ENCODE measurements at regions not wholly inside any gene's neighbourhood (a gene's known extent, or its start where the extent isn't known, plus 50 kb on each side); places are given as distances from the start of the nearest gene placed in this dataset.

DNA sequence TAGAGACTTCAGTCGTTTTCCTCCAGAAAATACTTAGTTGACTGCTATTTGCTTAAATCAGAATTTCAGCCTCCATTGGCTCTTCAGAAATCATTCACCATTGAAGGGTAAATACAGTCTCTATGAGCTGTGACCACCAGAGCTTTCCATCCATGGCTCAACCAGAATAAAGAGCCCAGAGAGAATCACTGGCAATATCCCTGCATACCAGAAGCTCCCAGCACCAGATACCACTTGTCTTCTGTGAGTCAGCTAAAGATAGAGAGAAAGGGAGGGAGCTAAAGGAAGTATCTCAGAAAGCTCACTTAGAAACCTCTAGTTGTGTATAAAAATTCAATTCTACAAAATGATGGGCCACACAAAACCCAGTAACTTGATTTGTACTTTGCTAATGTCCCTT is 115.2 kb upstream of the TMCO5A start:
- TF ChIP-seq, protein P1, sequence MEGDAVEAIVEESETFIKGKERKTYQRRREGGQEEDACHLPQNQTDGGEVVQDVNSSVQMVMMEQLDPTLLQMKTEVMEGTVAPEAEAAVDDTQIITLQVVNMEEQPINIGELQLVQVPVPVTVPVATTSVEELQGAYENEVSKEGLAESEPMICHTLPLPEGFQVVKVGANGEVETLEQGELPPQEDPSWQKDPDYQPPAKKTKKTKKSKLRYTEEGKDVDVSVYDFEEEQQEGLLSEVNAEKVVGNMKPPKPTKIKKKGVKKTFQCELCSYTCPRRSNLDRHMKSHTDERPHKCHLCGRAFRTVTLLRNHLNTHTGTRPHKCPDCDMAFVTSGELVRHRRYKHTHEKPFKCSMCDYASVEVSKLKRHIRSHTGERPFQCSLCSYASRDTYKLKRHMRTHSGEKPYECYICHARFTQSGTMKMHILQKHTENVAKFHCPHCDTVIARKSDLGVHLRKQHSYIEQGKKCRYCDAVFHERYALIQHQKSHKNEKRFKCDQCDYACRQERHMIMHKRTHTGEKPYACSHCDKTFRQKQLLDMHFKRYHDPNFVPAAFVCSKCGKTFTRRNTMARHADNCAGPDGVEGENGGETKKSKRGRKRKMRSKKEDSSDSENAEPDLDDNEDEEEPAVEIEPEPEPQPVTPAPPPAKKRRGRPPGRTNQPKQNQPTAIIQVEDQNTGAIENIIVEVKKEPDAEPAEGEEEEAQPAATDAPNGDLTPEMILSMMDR (IDR thresholded peaks at IDR 0.05; ENCODE audit: low read depth, low read length): no peak
- no peak for DNase-seq (ENCODE audit: extremely low read depth, low read depth)

DNA sequence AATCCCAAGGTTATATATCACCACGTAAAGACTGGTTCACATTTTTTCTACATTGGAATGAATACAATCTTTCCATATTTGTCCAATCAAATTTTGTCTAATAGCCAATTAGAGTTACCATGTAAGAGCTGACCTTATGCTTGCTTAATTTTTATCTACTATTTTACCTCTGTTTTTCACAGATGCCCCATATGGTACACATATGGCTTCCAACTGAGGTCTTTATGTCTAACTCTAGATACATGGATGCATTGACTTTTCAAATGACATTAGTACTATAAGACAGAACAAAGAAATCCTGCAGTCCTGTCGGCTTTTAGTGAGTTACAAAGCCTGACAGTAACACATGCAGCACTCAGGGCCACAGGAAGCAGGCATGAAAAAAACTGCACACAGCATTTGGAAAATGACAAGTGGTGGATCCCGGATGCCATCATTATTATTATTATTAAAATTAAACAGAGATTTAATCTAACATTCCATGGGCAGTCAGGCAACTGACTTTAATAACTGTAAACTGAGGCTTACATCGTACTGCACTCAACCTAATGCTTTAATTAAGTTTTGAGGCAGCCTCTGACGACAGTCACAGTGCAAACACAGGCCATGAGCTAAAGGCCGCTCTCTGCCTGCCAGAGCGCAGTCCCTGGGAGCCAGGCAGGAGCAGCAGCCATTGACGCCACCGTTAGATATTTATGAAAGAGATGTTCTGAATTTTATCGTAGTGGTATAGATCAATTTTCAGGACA is 113.9 kb upstream of the TMCO5A start:
- DNase-seq (ENCODE audit: extremely low read depth, low read depth): no peak
- TF ChIP-seq, protein P1 (IDR thresholded peaks at IDR 0.05; ENCODE audit: low read depth, low read length): no peak

DNA sequence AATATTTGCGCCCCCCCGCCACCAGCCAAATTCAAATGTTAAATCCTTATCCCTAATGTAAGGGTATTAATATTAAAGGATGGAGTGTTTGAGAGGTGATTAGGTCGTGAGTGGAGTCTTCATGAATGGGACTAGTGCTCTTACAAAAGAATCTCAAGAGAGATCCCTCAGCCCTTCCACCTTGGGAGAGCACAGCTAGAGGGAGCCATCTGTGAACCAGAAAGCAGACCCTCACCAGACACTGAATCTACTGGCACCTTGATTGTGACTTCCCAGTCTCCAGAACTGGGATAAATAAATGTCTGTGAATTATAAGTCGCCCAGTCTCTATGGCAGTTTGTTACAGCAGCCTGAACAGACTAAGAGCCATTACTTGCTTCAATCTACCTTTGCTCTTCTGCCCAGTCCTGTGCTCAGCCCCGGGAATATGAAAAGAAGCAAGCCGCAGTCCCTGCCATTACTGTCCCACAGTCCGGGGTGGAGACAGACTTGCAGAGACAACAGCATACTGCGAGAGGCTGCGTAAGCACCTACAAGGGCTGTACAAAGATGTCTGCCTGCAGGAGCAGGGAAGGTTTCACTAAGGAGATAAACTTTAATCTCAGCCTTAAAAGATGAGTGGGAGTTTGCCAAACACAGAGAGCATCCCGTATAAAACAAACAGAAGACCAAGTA is 110.7 kb upstream of the TMCO5A start:
- TF ChIP-seq, protein P1 (IDR thresholded peaks at IDR 0.05; ENCODE audit: low read depth, low read length): no peak
- no peak for DNase-seq (ENCODE audit: extremely low read depth, low read depth)

DNA sequence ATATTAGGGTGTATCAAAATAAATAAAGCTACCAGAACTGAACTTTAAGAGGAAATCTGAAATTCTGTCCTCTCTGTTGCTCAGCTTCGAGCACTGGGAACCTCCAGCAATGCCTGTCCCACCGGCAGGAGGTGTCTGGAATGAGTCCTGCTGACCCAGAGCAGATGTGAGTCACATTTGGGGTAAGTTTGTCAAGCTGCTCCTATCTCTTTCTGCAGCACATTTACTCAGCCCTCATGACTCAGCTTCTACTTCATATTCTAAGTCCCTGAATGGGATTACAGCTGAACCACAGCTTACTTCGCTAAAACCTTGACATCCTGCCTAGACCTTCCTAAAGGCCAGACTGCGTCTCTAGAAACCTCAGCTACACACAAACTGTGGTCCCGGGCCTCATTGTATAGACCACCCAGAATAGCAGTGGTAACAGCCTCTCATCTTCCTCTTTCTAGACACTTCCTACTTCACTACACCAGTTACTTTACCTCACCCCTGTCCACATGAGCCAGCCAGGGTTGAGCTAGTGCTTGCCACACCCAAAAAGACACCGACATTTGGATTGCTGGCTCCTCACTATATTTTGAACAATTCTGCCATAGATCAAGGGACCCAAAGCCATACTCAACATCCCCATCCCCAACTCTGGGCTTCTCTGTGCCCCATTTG is 109.6 kb upstream of the TMCO5A start:
- peak; percentile 19 for DNase-seq (ENCODE audit: extremely low read depth, low read depth)
- TF ChIP-seq, protein P1 (IDR thresholded peaks at IDR 0.05; ENCODE audit: low read depth, low read length): no peak; the same call in none of the 2 replicates

DNA sequence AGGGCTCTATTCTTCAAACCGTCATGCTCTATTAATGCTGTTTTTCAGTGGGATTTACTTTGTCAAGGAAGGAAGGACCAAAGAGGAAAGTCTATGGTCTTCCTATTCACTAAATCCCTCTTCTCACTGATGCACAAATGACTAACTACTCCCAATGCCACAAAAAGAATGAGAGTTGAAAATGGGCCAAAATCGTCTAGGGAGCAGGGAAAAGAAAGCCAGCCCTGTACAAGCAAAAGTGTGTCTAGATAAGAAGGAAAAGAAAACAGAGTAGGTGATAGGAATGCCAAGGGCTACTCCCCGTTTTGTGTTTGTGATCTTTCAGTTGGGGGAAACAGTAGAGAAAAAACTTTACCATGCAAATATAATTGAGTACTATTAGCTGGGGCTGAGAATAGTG is 97.2 kb upstream of the TMCO5A start:
- DNase-seq (ENCODE audit: extremely low read depth, low read depth): no peak
- TF ChIP-seq, protein P1 (IDR thresholded peaks at IDR 0.05; ENCODE audit: low read depth, low read length): no peak

DNA sequence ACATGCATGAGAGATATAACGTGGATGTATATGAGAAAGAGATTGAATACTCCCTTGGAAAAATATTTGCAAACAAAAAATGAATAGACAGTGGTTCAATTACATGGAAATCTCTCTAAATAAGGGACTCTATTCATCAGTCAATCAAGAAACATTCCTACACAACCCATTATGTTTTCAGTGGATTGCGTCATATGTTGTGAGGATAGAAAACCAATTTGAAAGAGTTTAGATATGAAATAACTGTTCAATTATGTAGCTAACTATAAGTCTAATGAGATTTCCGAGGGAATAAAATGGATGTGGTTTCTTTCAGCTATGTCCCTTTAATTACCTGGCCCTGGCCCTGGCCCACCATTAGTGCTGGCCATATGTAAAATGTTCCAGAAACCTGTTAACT is 86.7 kb upstream of the TMCO5A start:
- TF ChIP-seq, protein P1 (IDR thresholded peaks at IDR 0.05; ENCODE audit: low read depth, low read length): no peak
- no peak for DNase-seq (ENCODE audit: extremely low read depth, low read depth)

DNA sequence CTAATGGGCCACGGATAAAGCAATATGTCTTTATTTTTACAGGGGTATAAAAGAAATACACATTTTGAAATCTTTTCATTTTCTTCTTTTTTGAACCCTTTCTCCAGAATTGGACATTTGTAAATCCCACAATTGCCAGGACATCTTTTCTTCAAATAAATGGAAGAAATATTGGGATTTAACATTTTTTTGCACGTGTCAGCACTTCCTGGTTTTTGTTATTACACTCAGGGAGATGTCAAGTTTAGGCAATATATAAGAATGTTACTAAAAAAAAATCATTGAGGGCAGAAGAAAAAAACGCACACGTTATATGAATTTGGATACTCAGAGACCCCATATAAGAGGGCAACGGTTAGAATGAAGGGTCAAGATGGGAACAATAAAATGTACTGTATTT is 78.3 kb upstream of the TMCO5A start:
- TF ChIP-seq, protein P1 (IDR thresholded peaks at IDR 0.05; ENCODE audit: low read depth, low read length): no peak

More for the DNA sequence above, 78.3 kb upstream of the TMCO5A start:
- DNase-seq (ENCODE audit: extremely low read depth, low read depth): no peak

Measured in AG09319 (cell line).